Tibial nerve (tissue), 3 donors: ENCODE measurements at regions not wholly inside any gene's neighbourhood (a gene's known extent, or its start where the extent isn't known, plus 50 kb on each side); places are given as distances from the start of the nearest gene placed in this dataset.

Experiments used
- CTCF ChIP-seq, 5 experiments: fragments of 200-600 bp in 3 of 5; fragments of 450-650 bp in 2 of 5; sonication (generic) in 3 of 5; IDR thresholded peaks; one replicate each; pipeline ENCODE4 v1.5.1; 2016 to 2019; ENCODE audit warnings: antibody characterized with exemption in 5 of 5, mild to moderate bottlenecking in 3 of 5, moderate library complexity in 2 of 5
- POLR2A ChIP-seq, 2 donors: fragments of 450-650 bp; IDR thresholded peaks; one replicate each; pipeline ENCODE4 v1.6.1; 2017; ENCODE audit warnings: antibody characterized with exemption in 2 of 2, mild to moderate bottlenecking in 2 of 2, moderate library complexity in 2 of 2

DNA sequence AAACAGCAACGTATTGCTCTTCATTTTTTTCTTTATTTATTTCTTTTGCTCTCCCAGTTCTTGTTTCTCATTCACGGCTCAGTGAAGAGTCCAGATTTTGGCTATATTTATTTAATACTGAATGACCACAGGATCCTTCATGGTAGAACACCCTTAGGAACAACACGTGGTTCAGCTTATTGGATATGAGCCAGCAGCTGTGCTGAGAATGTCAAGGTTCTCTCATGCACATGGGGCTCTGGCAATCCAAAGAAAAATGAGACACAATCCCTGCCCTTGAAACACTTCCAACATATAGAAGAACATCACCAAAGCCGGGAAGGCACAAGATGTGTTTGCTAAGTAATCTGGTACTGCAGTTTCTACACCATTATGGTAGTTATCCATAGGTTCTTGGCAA lies 852.9 kb downstream of the SORCS1 start:
- no peak for TF ChIP-seq CTCF (IDR thresholded peaks at IDR 0.05)
- TF ChIP-seq POLR2A (IDR thresholded peaks at IDR 0.05), result no peak
